HCT116 (cell line): ENCODE measurements at regions not wholly inside any gene's neighbourhood (a gene's known extent, or its start where the extent isn't known, plus 50 kb on each side); places are given as distances from the start of the nearest gene placed in this dataset.

Source experiments
- ATAC-seq: fragments of 200-7000 bp; cut with Tn5 transposase; 2 replicates; pipeline ENCODE4 v1.9.1; 2020; ENCODE audit warnings: mild to moderate bottlenecking, moderate library complexity
- BruUV-seq: library from RNA; stranded (reverse); fragments of 400-500 nt; replicated peaks from 2 replicates; lab custom pipeline; 2021; lab: Mats Ljungman, UMichigan
- CTCF ChIA-PET: fragments of 300-600 bp; sonication (Branson Sonifier 250); formaldehyde crosslinking; loops from one replicate; lab custom pipeline; 2021; ENCODE audit warnings: antibody characterized with exemption; lab: Charles Lee
- POLR2A ChIA-PET: fragments of 300-600, 350-600 bp; sonication (Branson Sonifier 250); formaldehyde crosslinking; loops from one replicate; lab custom pipeline; 2021; ENCODE audit warnings: antibody characterized with exemption; lab: Charles Lee
- RAD21 ChIA-PET, 2 experiments: fragments of 300-600 bp; sonication (Branson Sonifier 250); formaldehyde crosslinking; loops; one replicate each; lab custom pipeline; 2023; ENCODE audit warnings: low total read pairs in 2 of 2; ENCODE audit not compliant: uncharacterized antibody in 2 of 2, unreplicated experiment in 2 of 2, low non-redundant PET in 1 of 2; lab: Charles Lee
- DNase-seq: peaks from one replicate; pipeline ENCODE4 v3.0.0-alpha.2; 2010; ENCODE audit warnings: low read depth, low spot score
- H2AFZ ChIP-seq: fragments of 200-600 bp; shearing (Covaris generic), sonication (generic); 2 replicates; pipeline ENCODE4 v1.6.1; 2017; ENCODE audit warnings: low read depth, mixed run types, mixed read lengths, antibody characterized with exemption, low read length; ENCODE audit not compliant: poor library complexity, severe bottlenecking
- H3K27ac ChIP-seq: 2 replicates; pipeline ENCODE4 v1.5.1; 2012; ENCODE audit warnings: low read depth, low read length
- H3K27me3 ChIP-seq: fragments of 200-600 bp; sonication (generic); 2 replicates; pipeline ENCODE4 v1.6.1; 2016; ENCODE audit warnings: mixed run types, low read length, mixed read lengths; ENCODE audit not compliant: insufficient read depth
- H3K36me3 ChIP-seq, 2 experiments: fragments of 200-500 bp in 1 of 2; fragments of 200-600 bp in 1 of 2; sonication (Bioruptor generic) in 1 of 2; sonication (generic) in 1 of 2; 2 replicates each; pipeline versions ENCODE4 v1.5.1 to v1.6.1; 2014 to 2016; ENCODE audit warnings: low read length in 2 of 2, inconsistent platforms in 1 of 2, mixed read lengths in 1 of 2, mixed run types in 1 of 2; ENCODE audit not compliant: insufficient read depth in 2 of 2, control insufficient read depth in 1 of 2
- H3K4me1 ChIP-seq, 2 experiments: fragments of 200-600 bp in 1 of 2; sonication (generic) in 1 of 2; 2 replicates each; pipeline versions ENCODE4 v1.5.1 to v1.6.1; 2012 to 2017; ENCODE audit warnings: low read length in 2 of 2, inconsistent platforms in 1 of 2, mild to moderate bottlenecking in 1 of 2, mixed read lengths in 1 of 2, mixed run types in 1 of 2, moderate library complexity in 1 of 2; ENCODE audit not compliant: insufficient read depth in 2 of 2, control insufficient read depth in 1 of 2
- H3K4me2 ChIP-seq: fragments of 200-600 bp; sonication (generic); 2 replicates; pipeline ENCODE4 v1.6.1; 2017; ENCODE audit warnings: mixed run types, low read length, mixed read lengths
- H3K4me3 ChIP-seq, 2 experiments: fragments of 200-600 bp in 1 of 2; sonication (generic) in 1 of 2; replicated peaks in 1 of 2; 2 replicates each; pipeline ENCODE4 v1.5.1; 2011 to 2016; ENCODE audit warnings: low read length in 2 of 2, control low read depth in 1 of 2, low read depth in 1 of 2, mild to moderate bottlenecking in 1 of 2, mixed read lengths in 1 of 2, mixed run types in 1 of 2
- H3K79me2 ChIP-seq: fragments of 200-600 bp; sonication (generic); 2 replicates; pipeline ENCODE4 v1.6.1; 2017; ENCODE audit warnings: mild to moderate bottlenecking, mixed run types, low read length, moderate library complexity, mixed read lengths; ENCODE audit not compliant: insufficient read depth
- H3K9ac ChIP-seq: fragments of 200-600 bp; sonication (generic); 2 replicates; pipeline ENCODE4 v1.6.1; 2016; ENCODE audit warnings: low read length, mixed read lengths
- H3K9me2 ChIP-seq: fragments of 200-600 bp; sonication (generic), shearing (Covaris generic); 2 replicates; pipeline ENCODE4 v1.6.1; 2017; ENCODE audit warnings: mixed run types, mild to moderate bottlenecking, moderate library complexity; ENCODE audit not compliant: insufficient read depth
- H3K9me3 ChIP-seq, 2 experiments: fragments of 200-500 bp in 1 of 2; fragments of 200-600 bp in 1 of 2; sonication (Bioruptor generic) in 1 of 2; sonication (generic) in 1 of 2; 2 replicates each; pipeline ENCODE4 v1.6.1; 2014 to 2017; ENCODE audit warnings: low read length in 2 of 2, mixed read lengths in 2 of 2, inconsistent platforms in 1 of 2, low read depth in 1 of 2, mild to moderate bottlenecking in 1 of 2, mixed run types in 1 of 2, moderate library complexity in 1 of 2; ENCODE audit not compliant: control insufficient read depth in 1 of 2, insufficient read depth in 1 of 2
- H4K20me1 ChIP-seq: fragments of 200-600 bp; sonication (generic), shearing (Covaris generic); 2 replicates; pipeline ENCODE4 v1.6.1; 2017; ENCODE audit warnings: mixed run types, mild to moderate bottlenecking, moderate library complexity; ENCODE audit not compliant: insufficient read depth
- EZH2 ChIP-seq: fragments of 200-600 bp; sonication (generic); IDR thresholded peaks from 2 replicates; pipeline ENCODE4 v1.6.1; 2017; ENCODE audit warnings: antibody characterized with exemption, mixed run types
- EZH2phosphoT487 ChIP-seq: fragments of 200-600 bp; IDR thresholded peaks from 2 replicates; pipeline ENCODE4 v1.6.1; 2018; ENCODE audit warnings: antibody characterized with exemption, borderline replicate concordance
- FOSL1 ChIP-seq: IDR thresholded peaks from 2 replicates; pipeline ENCODE4 v1.6.1; 2012; ENCODE audit warnings: low read depth
- SP1 ChIP-seq: IDR thresholded peaks from 2 replicates; pipeline ENCODE4 v1.6.1; 2012; ENCODE audit warnings: low read depth
- SRF ChIP-seq: IDR thresholded peaks from 2 replicates; pipeline ENCODE4 v1.6.1; 2012; ENCODE audit warnings: low read depth
- YY1 ChIP-seq: IDR thresholded peaks from 2 replicates; pipeline ENCODE4 v1.6.1; 2011; ENCODE audit warnings: low read length, low read depth, moderate library complexity, mild to moderate bottlenecking; ENCODE audit not compliant: insufficient replicate concordance; ENCODE audit errors: extremely low read depth
- ZBTB33 ChIP-seq: IDR thresholded peaks from 2 replicates; pipeline ENCODE4 v1.6.1; 2011; ENCODE audit warnings: mild to moderate bottlenecking, low read length, moderate library complexity; ENCODE audit not compliant: insufficient replicate concordance; ENCODE audit errors: extremely low read depth
- ZNF274 ChIP-seq: fragments of 200-500 bp; sonication (Bioruptor generic); IDR thresholded peaks from 2 replicates; pipeline ENCODE4 v1.6.1; 2014; ENCODE audit warnings: mild to moderate bottlenecking, low read depth, low read length, inconsistent platforms
- intact Hi-C: fragments of 100-400 bp; cut with micrococcal nuclease; formaldehyde crosslinking; loops from 2 replicates; pipeline ENCODE4 v1.10.0; 2022

GRCh38 chr7:124426621-124427020, 339.0 kb downstream of the GPR37 start:
- Histone ChIP-seq H3K36me3 (no peaks in the 10 kb centered on the region), H3K9me3 (no peaks in the 10 kb centered on the region), H3K9ac (no peak overlapping the region), H4K20me1 (no peaks in the 10 kb centered on the region), H3K4me2 (no peak overlapping the region), H3K27ac (no peak overlapping the region), H3K4me3 (no peak overlapping the region), H3K9me2 (no peaks in the 10 kb centered on the region), H2AFZ (no peak overlapping the region), H3K79me2 (no peaks in the 10 kb centered on the region), H3K4me1 (no peaks in the 10 kb centered on the region), H3K27me3 (no peaks in the 10 kb centered on the region)
- ATAC-seq (no peak), DNase-seq (no peak)
- intact Hi-C loops, result no loop called here
- no TSS peak for BruUV-seq
- POLR2A ChIA-PET, result no interaction called here
- TF ChIP-seq ZBTB33 (no peak), FOSL1 (no peak), ZNF274 (no peak), SRF (no peak), SP1 (no peak), EZH2phosphoT487 (no peak)
- CTCF ChIA-PET, result no interaction called here
- RAD21 ChIA-PET, result no interaction called here

GRCh38 chr7:124423863-124424262, 341.7 kb downstream of the GPR37 start:
- POLR2A ChIA-PET, result no interaction called here
- intact Hi-C loops, result no loop called here
- Histone ChIP-seq H4K20me1 (no peaks in the 10 kb centered on the region), H3K9me3 (no peaks in the 10 kb centered on the region), H3K4me3 (no peak overlapping the region), H3K36me3 (no peaks in the 10 kb centered on the region), H2AFZ (no peak overlapping the region), H3K27ac (no peak overlapping the region), H3K4me2 (no peak overlapping the region), H3K27me3 (no peaks in the 10 kb centered on the region), H3K9ac (no peak overlapping the region), H3K9me2 (no peaks in the 10 kb centered on the region), H3K79me2 (no peaks in the 10 kb centered on the region), H3K4me1 (no peaks in the 10 kb centered on the region)
- DNase-seq (no peak), ATAC-seq (no peak)
- BruUV-seq, result no TSS peak
- CTCF ChIA-PET, result no interaction called here
- RAD21 ChIA-PET, result no interaction called here
- no peak for TF ChIP-seq EZH2
- no peak for TF ChIP-seq YY1
- TF ChIP-seq ZNF274, result no peak
- TF ChIP-seq FOSL1, result no peak
- TF ChIP-seq, all 23 proteins: peak for 0
